Vagina (tissue), 2 donors: ENCODE measurements at regions not wholly inside any gene's neighbourhood (a gene's known extent, or its start where the extent isn't known, plus 50 kb on each side); places are given as distances from the start of the nearest gene placed in this dataset.

Source experiments
- CTCF ChIP-seq, 3 experiments: fragments of 450-650 bp in 2 of 3; fragments of 200-600 bp in 1 of 3; sonication (generic) in 1 of 3; IDR thresholded peaks; one replicate each; pipeline ENCODE4 v1.5.1; 2017 to 2019; ENCODE audit warnings: antibody characterized with exemption in 3 of 3, mild to moderate bottlenecking in 2 of 3, moderate library complexity in 2 of 3
- POLR2A ChIP-seq, 2 donors: fragments of 450-650 bp; IDR thresholded peaks; one replicate each; pipeline ENCODE4 v1.6.1; 2017; ENCODE audit warnings: antibody characterized with exemption in 2 of 2, mild to moderate bottlenecking in 2 of 2, moderate library complexity in 2 of 2

DNA sequence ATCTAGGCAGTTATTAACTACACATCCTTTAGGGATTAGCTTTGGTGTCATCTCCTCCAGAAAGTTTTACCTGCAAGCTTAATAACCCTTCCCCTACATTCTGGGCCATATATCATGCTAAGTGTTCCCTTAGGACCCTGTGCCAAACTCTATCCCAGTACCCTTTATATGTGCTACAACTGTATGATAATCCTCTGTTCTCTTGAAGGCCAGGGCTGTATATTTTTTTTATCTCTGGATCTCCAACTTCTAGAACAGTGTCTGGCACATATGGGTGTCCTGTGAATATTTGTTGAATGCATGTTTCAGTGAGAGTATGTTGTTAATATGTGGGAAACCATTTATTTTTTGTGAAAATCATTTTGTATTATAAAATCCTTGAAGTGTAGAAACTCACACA is 106.7 kb downstream of the PPM1A start:
- no peak for TF ChIP-seq CTCF (IDR thresholded peaks at IDR 0.05)
- TF ChIP-seq POLR2A (IDR thresholded peaks at IDR 0.05), result no peak
